Stimulated activated CD4-positive, alpha-beta T cell treated with anti-CD3 and anti-CD28 coated beads, Interleukin-12 subunit alpha, Interleukin-12 subunit beta, amount 100 ng/mL, for 4 hours (primary cell): ENCODE measurements at regions not wholly inside any gene's neighbourhood (a gene's known extent, or its start where the extent isn't known, plus 50 kb on each side); places are given as distances from the start of the nearest gene placed in this dataset.

Experiments used
- DNase-seq: peaks from one replicate; pipeline ENCODE4 v3.0.0-alpha.2; 2020

DNA sequence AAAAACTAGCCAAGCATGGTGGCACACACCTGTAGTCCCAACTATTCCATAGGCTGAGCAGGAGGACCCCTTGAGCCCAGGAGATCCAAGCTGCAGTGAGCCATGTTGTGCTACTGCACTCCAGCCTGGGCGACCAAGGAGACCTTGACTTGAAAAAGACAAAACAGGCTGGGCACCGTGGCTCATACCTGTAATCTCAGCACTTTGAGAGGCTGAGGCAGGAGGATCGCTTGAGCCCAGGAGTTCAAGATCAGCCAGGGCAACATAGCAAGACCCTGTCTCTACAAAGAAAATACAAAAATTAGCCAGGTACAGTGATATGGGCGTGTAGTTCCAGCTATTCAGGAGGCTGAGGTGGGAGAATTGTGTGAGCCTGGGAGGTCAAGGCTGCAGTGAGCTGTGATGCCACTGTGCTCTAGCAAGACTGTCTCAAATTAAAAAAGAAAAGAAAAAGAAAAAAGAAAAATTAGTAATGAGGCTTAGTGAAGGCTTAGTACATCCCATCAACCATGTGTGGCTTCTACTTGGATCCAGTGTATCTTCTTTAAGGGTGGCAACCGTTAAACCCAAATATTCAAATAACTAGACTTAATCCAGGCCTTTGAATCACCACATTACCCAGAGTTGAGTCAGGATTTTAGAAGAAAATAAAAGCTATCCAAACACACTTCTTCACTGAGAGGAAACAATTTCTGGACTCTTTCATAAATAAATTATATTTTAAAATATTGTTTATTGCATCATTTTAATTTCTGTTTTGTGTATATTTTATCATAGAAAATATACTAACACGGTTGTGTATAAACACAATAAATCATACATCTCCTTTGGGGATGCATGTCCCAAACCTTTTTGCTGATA is 74.3 kb upstream of the RAB4A start:
- no peak for DNase-seq

DNA sequence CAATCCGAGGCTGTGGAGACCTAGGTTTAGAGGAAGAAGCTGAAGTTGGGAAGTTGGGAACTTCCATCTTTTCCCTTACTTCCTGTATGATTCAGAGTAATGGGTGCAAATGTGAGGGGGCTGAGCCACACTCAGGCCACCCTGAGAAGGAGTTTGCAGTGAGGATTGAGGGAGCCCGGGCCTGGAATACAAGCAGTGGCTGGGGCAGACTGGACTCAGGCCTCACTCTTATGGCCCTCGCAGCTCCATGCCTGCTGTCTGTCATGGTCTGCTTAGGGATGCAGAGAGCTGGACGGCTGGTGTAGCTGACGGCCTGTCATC is 73.7 kb upstream of the RAB4A start:
- no peak for DNase-seq

DNA sequence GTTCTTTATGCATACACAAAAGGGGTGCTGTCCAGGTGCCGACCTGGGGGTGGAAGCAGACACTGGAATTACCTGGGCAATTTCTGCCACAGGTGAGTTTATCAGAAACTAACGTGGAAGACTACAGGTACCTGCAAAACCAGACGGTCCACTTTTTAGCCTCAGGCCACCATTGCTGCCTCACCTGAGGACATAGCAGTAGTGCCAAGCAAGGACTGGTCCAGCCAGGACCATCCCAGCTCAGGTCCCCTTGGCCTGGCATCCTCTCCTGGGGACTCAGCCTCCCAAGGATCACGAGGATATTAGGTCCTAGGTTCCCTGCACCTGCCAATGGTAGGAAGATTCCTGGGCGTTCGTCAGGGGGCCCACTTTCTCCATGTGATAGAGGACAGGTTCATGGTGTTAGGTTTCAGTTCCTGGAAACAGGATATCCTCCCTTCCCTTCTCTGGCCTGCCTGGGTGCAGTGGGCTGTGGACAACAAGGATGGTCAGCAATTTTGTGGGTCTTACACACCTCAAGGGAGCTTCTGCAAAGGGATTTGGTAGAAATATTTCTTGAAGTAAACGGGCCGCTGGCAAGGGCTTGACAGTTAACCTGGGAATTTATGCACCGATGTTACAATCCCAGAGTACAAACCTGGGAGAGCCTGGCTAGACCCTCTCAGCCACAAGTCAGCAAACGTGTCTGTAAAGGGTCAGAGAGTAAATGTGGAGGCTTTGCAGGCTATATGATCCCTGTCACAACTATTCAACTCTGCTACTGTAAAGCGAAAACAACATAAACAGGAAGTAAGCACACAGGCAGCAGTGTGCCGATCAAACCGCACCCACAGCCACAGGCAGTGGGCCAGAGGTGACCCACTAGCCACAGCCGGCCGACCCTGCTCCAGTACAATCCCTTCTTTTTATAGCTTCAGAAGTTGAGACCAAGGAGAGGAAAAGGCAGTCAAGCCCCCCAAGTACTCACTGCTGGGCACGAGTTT is 71.4 kb upstream of the RAB4A start:
- DNase-seq, result no peak

DNA sequence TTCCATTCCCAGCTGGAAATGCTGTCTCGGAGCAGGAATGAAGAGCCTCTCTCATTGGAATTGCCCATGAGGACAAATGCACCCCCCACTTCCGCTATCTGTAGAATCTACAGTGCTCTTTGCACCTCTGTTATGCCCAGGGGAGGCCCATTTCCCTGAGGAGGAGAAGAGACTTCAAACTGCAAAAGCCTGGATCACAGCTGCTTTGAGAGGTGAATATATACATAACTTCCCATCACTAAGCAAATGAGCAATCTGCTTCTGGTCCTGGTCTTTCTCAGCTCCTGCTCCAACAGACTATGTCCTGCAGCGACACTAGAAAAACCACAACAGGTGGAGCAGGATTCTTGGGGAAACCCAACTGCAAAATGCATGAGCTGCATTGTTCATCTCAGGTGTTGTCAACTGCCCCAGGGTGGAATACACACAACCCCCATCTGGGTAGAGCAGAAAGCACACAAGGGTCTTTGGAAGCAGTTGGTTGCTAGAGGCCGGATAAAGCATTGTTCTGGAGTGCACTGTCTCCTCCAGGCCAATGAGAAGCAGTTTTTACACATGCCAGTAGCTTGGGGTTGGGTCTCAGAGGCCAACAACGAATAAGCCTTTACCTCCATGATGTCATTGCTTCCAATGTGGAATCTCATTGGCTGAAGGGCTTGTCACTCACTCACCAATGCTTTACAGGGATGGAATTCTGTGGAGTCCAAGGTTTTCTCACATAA is 67.7 kb upstream of the RAB4A start:
- no peak for DNase-seq

DNA sequence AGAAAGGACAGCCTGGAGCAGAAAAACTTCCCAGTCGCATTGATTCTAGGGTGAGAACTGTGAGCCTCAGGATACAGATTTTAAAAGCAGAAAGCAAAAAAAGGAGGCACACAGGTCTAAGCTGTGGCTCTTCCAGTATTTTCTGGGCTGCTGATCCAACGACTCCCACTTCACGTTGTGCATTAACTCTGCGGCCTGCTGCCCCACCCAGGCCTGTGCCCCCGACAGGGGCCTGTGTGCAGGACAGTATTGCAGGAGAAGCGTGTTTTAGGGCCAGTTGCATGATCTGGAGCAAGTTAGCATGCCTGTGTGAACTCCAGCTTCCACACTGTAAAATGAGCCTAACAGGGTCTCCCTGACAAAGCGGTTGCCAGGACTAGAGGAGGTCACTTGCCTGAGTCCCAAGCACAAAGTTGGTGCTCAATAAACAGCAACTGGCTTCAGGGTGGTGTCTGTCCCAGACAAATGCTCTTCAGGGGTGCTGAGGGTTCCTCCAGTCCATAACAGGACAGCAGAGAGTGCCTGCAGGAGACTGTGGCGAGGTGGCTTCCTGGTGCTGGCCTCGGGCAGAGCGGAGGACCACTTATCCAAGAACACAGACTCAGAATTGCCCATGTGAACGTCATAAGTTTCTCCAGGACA is 66.8 kb upstream of the RAB4A start:
- DNase-seq, result no peak

DNA sequence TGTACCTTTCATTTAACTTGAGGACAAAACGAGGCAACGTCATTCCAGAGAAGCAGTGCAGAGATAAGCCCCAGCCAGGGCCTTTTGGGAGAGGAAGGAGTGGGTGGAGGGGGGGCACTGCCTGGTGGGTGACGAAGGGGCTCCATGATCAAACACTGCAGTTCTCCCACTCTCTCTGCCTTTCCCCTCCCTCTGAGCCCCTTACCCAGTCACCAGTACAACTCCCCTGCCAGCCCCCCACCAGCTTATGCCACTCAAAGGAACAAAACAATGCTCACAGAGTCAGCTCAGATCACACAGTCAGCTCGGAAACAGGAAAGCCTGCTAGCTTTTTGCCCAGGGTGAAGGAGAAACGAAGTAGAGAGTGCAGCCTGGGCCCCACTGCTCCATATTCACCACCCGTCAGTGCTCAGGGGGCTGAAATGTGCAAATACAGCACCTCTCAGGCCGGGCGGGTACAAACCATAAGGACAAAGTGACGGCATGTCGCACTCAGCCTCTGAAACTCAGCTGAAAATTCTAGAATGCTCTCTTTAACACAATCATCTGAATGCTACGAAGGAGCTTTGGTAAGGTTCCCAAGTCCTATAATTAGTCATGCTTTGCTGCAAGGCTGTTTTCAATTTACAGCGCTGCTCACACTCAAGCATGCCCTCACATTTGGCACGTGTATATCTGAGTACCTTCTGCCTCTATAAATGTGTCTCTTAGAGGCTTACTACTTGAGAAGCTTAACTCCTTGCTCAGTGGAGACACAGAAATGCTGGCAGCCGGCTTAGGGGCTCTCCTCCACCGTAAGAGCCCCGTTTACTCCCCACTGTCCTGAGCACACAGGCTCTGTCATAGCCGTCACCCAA is 65.8 kb upstream of the RAB4A start:
- no peak for DNase-seq

DNA sequence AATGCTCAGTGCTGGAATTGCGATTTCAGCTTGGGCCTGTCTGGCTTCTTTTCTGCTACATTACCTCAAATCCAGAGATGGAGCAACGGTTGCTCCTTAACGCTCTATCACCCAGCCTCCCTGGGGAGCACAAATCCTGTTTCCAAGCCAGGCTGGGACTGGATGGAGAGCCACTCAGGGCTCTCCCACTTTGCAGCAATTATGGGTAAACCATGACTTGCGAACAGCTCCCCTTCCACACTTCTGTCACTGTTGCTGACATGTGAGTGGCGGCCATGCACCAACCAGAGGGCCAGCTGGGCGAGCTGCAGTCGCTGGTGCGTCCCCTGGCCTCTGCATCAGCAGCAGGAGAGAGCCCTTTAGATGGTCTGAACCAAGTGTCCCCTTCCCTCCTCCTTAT is 65.1 kb upstream of the RAB4A start:
- DNase-seq, result no peak

DNA sequence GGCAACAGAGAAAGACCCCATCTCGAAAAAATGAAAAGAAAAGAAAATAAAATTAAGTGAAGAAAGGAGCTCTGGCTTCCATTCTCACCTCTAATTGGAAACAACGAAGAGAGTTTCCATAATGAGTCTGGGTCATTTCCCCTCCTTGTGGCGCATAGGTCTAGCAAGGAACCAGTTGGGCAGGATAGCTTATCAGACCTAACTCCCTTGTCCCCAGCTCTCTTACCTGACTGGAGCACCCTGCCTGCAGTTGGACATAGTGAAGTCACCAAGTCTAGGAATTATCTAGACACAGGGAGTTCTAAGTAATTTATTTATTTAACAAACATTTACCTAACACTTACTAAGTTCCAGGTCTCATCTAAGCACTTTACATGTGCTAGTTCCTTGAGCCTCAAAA is 63.0 kb upstream of the RAB4A start:
- no peak for DNase-seq

DNA sequence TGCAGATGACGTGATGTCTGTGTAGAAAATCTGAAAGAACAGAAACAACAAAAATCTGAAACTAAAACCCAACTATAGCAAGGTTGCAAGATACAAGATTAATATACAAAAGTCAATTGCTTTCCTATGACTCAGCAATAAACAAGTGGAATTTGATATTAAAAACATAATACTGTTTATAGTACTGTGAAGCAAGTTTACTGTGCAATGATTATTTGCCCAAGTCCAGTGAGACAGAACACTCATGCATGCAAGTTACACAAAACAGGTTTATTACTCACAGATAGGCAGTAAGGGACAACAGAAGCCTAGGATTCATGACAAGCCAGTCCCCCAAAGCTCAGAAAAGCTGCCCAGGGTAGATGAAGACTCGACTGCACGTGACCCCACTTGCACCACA is 62.4 kb upstream of the RAB4A start:
- no peak for DNase-seq

DNA sequence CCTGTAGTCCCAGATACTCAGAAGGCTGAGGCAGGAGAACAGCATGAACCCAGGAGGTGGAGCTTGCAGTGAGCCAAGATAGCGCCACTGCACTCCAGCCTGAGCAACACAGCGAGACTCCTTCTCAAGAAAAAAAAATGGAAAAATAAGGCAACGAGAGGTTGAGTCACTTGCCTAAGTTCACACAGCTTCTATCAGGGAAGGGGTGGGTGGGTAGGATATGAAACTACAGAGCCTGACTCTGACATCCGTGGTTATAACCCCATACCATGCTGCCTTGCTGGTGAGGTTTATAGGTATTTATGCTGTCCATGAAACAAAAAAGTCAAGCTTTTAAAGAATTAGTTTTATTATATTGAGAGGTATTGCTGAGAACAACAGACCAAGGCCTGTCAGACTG is 61.5 kb upstream of the RAB4A start:
- DNase-seq, result no peak

DNA sequence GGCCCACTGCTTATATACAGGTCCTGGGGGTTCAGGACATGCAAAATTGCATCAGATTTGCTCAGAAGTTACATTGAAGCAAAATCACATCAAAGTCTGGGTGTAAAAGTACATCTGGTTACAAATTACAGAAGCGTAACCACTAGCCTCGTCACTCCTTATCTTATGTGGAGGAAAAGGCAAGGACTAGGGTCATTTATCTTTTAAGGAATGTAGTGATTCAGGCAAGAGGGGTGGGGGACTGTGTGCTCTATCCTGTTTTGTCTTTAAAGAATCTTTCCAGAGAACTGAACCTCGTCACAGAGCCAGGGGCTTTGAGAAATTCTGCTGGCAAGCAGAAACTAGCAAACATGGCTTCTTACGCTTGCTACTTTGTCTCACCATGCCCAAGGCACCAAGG is 61.1 kb upstream of the RAB4A start:
- no peak for DNase-seq

DNA sequence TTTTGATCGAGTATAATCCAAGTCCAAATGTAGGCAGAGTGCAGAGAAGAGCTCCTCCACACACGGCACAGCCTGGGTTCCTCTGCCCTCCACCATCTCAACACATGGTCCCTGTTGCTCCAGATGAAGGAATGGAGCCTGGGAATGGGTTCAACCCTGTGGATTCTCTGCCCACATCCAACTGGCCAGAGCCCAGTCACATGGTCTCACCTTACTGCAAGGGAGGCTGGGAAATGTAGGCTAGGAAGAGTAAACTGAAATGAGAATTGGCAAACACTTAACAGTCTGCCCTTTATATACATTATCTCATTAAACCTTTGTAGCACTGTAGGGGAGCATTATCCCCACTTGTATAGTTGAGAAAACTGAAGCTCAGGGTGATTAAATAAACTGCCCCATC is 60.1 kb upstream of the RAB4A start:
- no peak for DNase-seq

DNA sequence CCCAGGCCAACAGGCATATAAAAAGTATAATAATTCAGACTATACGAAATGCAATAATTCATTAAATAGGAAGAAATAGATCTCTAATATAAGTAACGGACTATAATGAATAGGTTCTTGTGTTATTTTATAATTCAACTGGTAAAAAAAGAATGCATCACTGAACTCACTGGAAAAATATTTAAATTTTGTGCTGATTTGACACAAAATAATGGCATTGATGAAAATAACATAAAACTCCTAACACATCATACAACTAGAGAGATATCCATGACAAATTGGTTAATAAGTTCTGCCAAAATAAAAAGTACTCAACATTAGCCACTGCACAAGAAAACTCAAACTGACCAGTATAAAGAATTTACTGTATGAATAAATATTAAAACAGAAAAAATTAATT is 57.1 kb upstream of the RAB4A start:
- DNase-seq, result no peak

DNA sequence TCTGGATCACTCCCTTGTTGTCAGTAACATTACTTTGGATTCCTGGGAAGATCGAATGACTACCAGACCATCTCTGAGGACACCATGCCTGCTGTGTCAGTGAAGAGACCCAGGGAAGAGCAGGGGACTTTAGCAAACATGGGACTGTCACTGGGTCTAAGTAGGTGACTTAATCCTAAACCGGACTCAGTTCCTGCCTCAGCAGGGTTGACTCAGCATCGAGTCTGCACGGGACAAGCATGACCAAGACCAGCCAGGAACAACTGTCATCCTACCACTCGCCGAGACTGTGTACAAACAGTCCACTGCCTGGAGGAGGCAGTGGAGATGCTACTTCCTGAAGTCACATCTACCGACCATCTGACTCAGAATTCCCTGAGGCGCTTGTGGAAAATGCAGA is 53.2 kb upstream of the RAB4A start:
- DNase-seq, result no peak

DNA sequence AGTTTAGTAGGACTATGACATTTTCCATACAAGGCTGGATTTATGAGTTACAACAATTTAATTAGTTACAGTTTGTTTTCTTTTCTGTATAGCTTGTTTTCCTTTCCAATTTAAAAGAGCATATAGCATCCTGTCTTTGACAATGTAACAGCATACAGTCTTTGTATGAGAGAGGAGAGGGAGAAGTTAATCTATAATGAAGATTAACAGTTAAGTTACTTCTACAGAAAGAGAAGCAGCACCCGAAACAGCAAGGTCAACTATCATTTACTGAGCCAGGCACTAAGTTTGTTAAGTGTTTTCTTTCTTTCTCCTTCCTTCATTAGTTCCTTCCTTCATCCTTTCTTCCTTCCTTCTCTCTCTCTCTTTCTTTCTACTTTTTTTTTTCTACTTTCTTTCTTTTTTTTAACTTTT is 52.3 kb upstream of the RAB4A start:
- no peak for DNase-seq

DNA sequence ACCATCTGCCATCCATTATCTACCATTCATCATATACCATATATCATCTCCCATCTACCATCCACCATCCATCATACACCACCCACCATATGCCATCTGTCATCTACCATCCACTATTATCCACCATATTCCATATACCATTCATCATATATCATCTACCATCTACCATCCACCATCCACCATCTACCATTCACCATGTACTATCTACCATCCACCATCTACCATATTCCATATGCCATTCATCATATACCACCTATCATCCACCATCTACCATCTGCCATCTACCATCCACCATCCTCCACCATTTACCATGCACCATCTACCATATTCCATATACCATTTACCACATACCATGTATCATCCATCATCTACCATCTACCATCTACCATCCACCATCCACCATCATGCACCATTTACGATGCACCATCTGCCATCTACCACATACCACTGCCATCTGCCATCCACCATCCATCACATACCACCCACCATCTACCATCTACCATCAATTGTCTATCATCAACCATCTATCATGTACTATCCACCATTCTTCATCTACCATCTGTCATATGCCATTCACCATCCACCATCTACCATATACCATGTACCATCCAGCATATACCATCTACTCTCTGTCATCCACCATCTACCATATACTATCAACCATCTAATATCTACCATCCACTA is 50.6 kb upstream of the RAB4A start:
- no peak for DNase-seq

DNA sequence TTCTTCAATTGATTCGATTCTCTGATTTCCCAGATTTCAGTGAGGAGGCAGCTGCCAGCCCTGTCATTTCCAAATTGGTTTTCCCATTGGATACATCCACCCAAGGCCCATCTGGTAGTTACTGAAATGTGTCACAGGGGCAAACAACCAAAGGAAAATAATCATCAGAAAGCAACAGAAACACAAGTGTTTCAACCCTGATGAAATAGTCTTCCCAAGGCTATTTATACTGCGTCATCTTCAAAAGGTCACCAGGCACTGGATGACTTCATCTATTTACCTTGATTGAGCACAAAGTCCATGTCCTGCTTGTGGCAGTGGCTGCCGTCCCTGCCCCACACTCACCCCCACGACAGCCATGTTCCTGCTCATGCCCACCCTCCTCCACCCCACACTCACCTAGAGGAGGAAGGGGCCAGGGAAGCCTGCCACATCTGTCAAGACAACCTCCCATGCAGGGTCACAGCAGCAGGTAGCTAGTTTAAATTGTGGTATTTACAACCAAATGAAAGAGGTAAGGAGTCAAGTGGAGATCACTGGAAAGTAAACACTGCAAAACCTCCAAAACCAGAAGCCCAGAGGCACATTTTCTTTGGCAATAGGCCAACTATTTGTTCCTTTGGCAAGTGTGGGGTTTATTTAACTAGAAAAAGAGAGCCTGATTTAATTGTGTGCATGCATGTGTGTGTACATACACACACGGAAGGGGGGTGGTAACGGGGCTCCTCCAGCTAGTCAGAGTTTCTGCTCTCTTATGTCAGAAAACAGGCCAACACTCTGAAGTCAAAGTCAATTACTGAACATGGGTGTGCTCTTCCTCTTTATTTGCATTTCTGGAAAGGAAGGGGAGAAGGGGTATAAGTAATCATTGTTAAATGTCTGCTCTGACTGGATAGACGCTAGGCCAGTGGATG is 49.5 kb upstream of the RAB4A start:
- DNase-seq, result no peak
